AG10803 (cell line): ENCODE measurements at regions not wholly inside any gene's neighbourhood (a gene's known extent, or its start where the extent isn't known, plus 50 kb on each side); places are given as distances from the start of the nearest gene placed in this dataset.

Experiments used
- DNase-seq: peaks from one replicate; pipeline ENCODE4 v3.0.0; 2010; ENCODE audit warnings: low read depth
- H3K4me3 ChIP-seq: 2 replicates; pipeline ENCODE4 v1.5.1; 2011; ENCODE audit warnings: mild to moderate bottlenecking, low read length, control low read depth
- CTCF ChIP-seq: conservative IDR thresholded peaks from 2 replicates; pipeline ENCODE4 v1.5.1; 2011; ENCODE audit warnings: mild to moderate bottlenecking, low read length, control low read depth, inconsistent platforms

DNA sequence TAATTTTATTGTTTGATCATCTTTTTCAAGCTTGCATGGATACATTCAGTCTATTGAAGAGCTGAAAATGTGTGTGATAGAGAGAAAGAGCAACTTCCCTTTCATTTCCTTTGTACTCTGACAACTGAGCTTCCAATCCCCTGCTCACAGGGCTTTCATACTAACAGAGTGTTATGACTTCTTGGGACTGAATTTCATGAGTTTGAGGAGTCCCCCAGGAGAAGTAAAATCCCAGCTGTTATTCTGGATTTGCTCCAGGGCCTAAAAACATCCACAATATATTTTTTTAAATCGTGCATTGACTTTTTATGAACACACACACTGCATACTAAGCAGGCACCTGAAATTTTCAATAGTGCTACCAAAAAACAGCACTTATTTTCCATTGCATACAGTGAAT lies 195.8 kb upstream of the CAND1 start:
- H3K4me3 ChIP-seq: no peak overlapping the region
- TF ChIP-seq CTCF: no peak
- DNase-seq: no peak

DNA sequence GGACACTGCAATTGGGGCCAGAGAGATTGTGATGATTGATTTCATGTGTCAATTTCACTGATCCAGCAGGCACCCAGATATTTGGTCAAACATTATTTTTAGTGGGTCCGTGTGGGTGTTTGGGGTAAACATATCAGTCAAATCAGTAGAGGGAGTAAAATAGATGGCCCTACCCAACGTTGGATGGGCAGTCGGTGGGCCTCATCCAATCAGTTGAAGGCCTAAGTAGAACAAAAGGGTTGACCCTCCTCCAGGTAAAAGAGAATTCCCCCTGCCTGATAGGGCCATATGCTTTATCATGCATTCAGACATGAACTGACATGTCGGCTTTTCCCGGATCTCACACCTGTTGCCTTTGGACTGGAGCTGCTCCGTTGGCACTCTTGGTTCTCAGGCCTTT lies 195.1 kb upstream of the CAND1 start:
- no peak for TF ChIP-seq CTCF
- DNase-seq: no peak

DNA sequence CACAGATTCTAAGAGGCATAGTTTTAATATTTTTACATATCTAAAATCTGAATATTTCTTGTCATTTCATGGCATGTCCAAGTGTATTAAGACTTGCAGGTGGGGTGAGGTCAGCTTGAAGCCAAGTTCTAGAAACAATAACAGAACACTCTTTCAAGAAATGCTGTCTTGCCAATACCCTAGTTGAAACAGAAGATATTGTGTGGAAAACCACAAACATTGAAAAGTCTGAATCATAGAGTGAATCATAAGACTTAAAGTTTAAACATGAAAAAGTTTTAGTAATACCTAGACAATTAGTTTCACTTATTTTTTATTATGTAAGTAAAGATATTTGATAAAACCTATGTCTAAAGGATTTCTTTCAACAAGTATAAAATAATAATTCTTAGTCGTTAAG lies 191.5 kb upstream of the CAND1 start:
- peak; percentile 3 for DNase-seq
- no peak for TF ChIP-seq CTCF
- no peak overlapping the region for H3K4me3 ChIP-seq

More for the DNA sequence above, 195.1 kb upstream of the CAND1 start:
- H3K4me3 ChIP-seq: no peak overlapping the region

DNA sequence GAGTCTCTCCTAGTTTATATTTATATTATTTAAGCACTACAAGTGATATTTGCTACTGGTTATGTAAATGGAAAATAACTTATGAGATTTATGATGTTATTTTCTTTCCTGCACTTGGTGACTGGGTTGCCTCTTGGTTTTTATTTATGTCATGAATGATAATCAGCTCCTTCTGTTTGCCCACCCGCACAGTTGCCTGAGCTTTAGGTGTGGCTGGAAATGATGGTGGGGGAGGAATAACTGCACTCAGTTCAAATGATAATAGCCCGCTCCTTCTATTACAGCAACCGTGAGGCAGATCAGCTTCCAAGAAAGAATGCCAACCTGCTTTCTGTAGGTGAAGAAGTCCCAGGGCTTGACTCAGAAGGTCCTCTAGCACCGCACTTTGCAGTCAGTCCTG lies 190.2 kb upstream of the CAND1 start:
- no peak for TF ChIP-seq CTCF
- no peak for DNase-seq

DNA sequence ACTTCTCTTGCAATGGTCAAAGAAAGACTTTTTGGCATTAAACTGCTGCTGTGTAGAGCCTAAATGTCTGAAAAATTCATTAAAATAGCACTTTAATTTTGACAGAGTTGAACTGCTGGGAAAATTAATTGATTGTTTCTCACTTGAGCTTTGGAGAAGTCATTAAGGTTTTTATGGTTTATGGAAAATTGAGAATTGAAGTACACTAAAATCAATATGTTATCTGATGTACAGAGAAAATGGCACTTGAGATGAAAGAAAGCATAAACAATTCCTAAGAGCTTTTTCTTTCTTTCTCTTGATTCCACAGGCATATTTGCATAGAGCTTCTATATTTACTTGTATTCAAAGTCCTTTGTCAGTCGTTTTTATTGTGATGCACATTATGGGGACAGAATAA lies 188.5 kb upstream of the CAND1 start:
- no peak overlapping the region for H3K4me3 ChIP-seq
- DNase-seq: no peak
- TF ChIP-seq CTCF: no peak

More for the DNA sequence above, 190.2 kb upstream of the CAND1 start:
- no peak overlapping the region for H3K4me3 ChIP-seq

DNA sequence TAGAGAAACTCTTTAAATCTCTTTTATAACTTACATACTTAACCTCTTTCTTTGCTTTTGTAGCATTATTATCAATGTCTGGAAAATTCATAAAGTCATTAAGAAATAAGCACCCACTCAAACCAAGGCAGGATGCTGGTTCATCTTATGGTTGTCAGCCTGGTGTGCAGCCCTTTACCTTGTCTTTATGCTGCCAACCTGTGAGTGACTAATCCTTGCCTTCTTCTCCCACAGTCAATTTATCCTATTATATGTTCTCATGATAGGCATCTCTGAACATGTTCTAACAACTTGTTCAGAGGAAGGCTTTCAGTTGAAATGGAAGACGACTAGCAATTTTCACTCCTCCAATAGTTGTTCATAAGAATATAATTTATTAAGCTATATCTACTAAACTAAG lies 186.9 kb upstream of the CAND1 start:
- H3K4me3 ChIP-seq: no peak overlapping the region
- TF ChIP-seq CTCF: no peak
- no peak for DNase-seq

DNA sequence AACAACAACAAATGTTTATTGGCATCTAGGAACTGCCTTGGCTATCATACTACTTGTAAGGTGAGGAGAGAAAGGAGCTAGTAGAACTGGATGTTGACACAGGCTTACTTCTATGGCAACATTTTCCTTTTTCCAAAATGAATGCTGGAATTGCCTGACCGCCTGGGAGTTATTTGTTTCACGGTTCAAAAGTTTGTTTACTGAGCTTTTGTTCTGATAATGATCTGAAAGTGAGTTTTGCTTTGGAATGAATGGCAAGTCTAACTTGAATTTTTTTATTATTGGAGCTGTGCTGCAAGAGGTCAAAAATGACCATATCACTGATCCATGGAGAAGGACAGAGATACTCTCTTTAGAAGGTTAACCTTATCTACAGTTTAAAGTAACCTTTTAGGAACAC lies 183.5 kb upstream of the CAND1 start:
- no peak for DNase-seq
- no peak for TF ChIP-seq CTCF
- no peak overlapping the region for H3K4me3 ChIP-seq
